Immature natural killer cell (primary cell): ENCODE measurements at regions not wholly inside any gene's neighbourhood (a gene's known extent, or its start where the extent isn't known, plus 50 kb on each side); places are given as distances from the start of the nearest gene placed in this dataset.
"Not testable (repeated sequence)": the region's sequence is repeated elsewhere in the genome, so short reads cannot be mapped to it uniquely, and the experiment has no call there.

Experiments
- DNase-seq, 3 donors: peaks; one replicate each; pipeline ENCODE4 v3.0.0; 2022; ENCODE audit warnings: mixed read lengths in 1 of 3
- H3K27ac Mint-ChIP-seq, 6 donors: one replicate each; pipeline ENCODE4 v1.8.0; 2020; ENCODE audit warnings: mixed read lengths in 6 of 6, mild to moderate bottlenecking in 5 of 6, inconsistent platforms in 4 of 6, moderate library complexity in 3 of 6
- H3K27me3 Mint-ChIP-seq, 3 donors: one replicate each; pipeline ENCODE4 v1.8.0; 2020 to 2021; ENCODE audit warnings: low read depth in 3 of 3, mild to moderate bottlenecking in 3 of 3, mixed read lengths in 3 of 3, moderate library complexity in 3 of 3, inconsistent platforms in 1 of 3
- H3K36me3 Mint-ChIP-seq, 3 donors: one replicate each; pipeline ENCODE4 v1.8.0; 2020; ENCODE audit warnings: mixed read lengths in 3 of 3, inconsistent platforms in 2 of 3, mild to moderate bottlenecking in 2 of 3
- H3K4me1 Mint-ChIP-seq, 2 donors: one replicate each; pipeline ENCODE4 v1.8.0; 2020; ENCODE audit warnings: inconsistent platforms in 2 of 2, mild to moderate bottlenecking in 2 of 2, mixed read lengths in 2 of 2, moderate library complexity in 1 of 2
- H3K4me3 Mint-ChIP-seq, 5 donors: one replicate each; pipeline ENCODE4 v1.8.0; 2020; ENCODE audit warnings: mild to moderate bottlenecking in 5 of 5, mixed read lengths in 5 of 5, inconsistent platforms in 3 of 5, moderate library complexity in 3 of 5
- H3K9me3 Mint-ChIP-seq, 6 donors: one replicate each; pipeline ENCODE4 v1.8.0; 2020; ENCODE audit warnings: mild to moderate bottlenecking in 6 of 6, mixed read lengths in 6 of 6, inconsistent platforms in 4 of 6, moderate library complexity in 3 of 6

- Mint-ChIP-seq H3K27me3 (peaks cover 0 to 2% (median 0%) of the 10 kb centered on the region in 3 donors), H3K9me3 (peaks cover 0 to 12% (median under 1%) of the 10 kb centered on the region in 6 donors), H3K27ac (no peak overlapping the region), H3K4me1 (no peaks in the 10 kb centered on the region), H3K36me3 (peaks cover 0 to 4% (median 0%) of the 10 kb centered on the region in 3 donors), H3K4me3 (no peak overlapping the region)
- DNase-seq = no peak
Measured at GRCh38 chr16:72609066-72609465, 437.1 kb upstream of the PMFBP1 start.

- H3K4me3 Mint-ChIP-seq = no peak overlapping the region
- DNase-seq = no peak
- H3K9me3 Mint-ChIP-seq = peaks cover 0 to 18% (median 5%) of the 10 kb centered on the region in 6 donors
- no peaks in the 10 kb centered on the region for H3K4me1 Mint-ChIP-seq
- peaks cover 0 to 4% (median 3%) of the 10 kb centered on the region in 3 donors for H3K36me3 Mint-ChIP-seq
- no peak overlapping the region for H3K27ac Mint-ChIP-seq
- H3K27me3 Mint-ChIP-seq = peaks cover 0 to 2% (median 0%) of the 10 kb centered on the region in 3 donors
Measured at GRCh38 chr16:72604375-72604774, 432.4 kb upstream of the PMFBP1 start.

GRCh38 chr16:72602499-72602898 is 430.5 kb upstream of the PMFBP1 start:
- Mint-ChIP-seq H3K27ac (no peak overlapping the region), H3K9me3 (peaks cover 0 to 18% (median 7%) of the 10 kb centered on the region in 6 donors), H3K4me1 (no peaks in the 10 kb centered on the region), H3K4me3 (no peak overlapping the region), H3K36me3 (peaks cover 0 to 4% (median 3%) of the 10 kb centered on the region in 3 donors), H3K27me3 (peaks cover 0 to 2% (median 0%) of the 10 kb centered on the region in 3 donors)
- DNase-seq = no peak

GRCh38 chr16:72598696-72599095 is 426.7 kb upstream of the PMFBP1 start:
- Mint-ChIP-seq H3K27ac (no peak overlapping the region), H3K4me3 (no peak overlapping the region), H3K36me3 (peaks cover 0 to 4% (median 3%) of the 10 kb centered on the region in 3 donors), H3K27me3 (no peaks in the 10 kb centered on the region), H3K9me3 (peaks cover 0 to 8% (median 5%) of the 10 kb centered on the region in 6 donors), H3K4me1 (no peaks in the 10 kb centered on the region)
- no peak for DNase-seq

GRCh38 chr16:72597938-72598337 is 426.0 kb upstream of the PMFBP1 start:
- H3K4me3 Mint-ChIP-seq = no peak overlapping the region
- no peaks in the 10 kb centered on the region for H3K27me3 Mint-ChIP-seq
- no peaks in the 10 kb centered on the region for H3K4me1 Mint-ChIP-seq
- peaks cover 0 to 7% (median 5%) of the 10 kb centered on the region in 6 donors for H3K9me3 Mint-ChIP-seq
- no peak for DNase-seq
- H3K36me3 Mint-ChIP-seq = peaks cover 0 to 4% (median 3%) of the 10 kb centered on the region in 3 donors
- H3K27ac Mint-ChIP-seq = no peak overlapping the region

- Mint-ChIP-seq H3K27me3 (no peaks in the 10 kb centered on the region), H3K4me1 (no peaks in the 10 kb centered on the region), H3K27ac (no peak overlapping the region), H3K4me3 (no peak overlapping the region), H3K36me3 (peaks cover 0 to 4% (median 3%) of the 10 kb centered on the region in 3 donors), H3K9me3 (peaks cover 0 to 7% (median 4%) of the 10 kb centered on the region in 6 donors)
- DNase-seq = no peak
Measured at GRCh38 chr16:72596373-72596772, 424.4 kb upstream of the PMFBP1 start.

GRCh38 chr16:72590151-72590937 is 418.4 kb upstream of the PMFBP1 start:
- Mint-ChIP-seq H3K4me1 (no peaks in the 10 kb centered on the region), H3K27ac (no peak overlapping the region), H3K27me3 (no peaks in the 10 kb centered on the region), H3K36me3 (no peaks in the 10 kb centered on the region), H3K9me3 (no peaks in the 10 kb centered on the region), H3K4me3 (no peak overlapping the region)
- DNase-seq = no peak

GRCh38 chr16:72588551-72588950 is 416.6 kb upstream of the PMFBP1 start:
- H3K27me3 Mint-ChIP-seq = no peaks in the 10 kb centered on the region
- no peak overlapping the region for H3K27ac Mint-ChIP-seq
- no peaks in the 10 kb centered on the region for H3K9me3 Mint-ChIP-seq
- no peaks in the 10 kb centered on the region for H3K36me3 Mint-ChIP-seq
- no peaks in the 10 kb centered on the region for H3K4me1 Mint-ChIP-seq
- no peak overlapping the region for H3K4me3 Mint-ChIP-seq
- no peak for DNase-seq

- H3K27ac Mint-ChIP-seq, H3K27me3 Mint-ChIP-seq, H3K4me3 Mint-ChIP-seq, H3K36me3 Mint-ChIP-seq, H3K4me1 Mint-ChIP-seq, DNase-seq: not testable (repeated sequence)
- peaks cover 0 to 22% (median 6%) of the 10 kb centered on the region in 6 donors for H3K9me3 Mint-ChIP-seq
Measured at GRCh38 chr16:72578061-72578460, 406.1 kb upstream of the PMFBP1 start.

GRCh38 chr16:72576189-72576588 is 404.2 kb upstream of the PMFBP1 start:
- Mint-ChIP-seq H3K36me3 (no peaks in the 10 kb centered on the region), H3K9me3 (peaks cover 0 to 12% (median 2%) of the 10 kb centered on the region in 6 donors), H3K27ac (no peak overlapping the region), H3K4me1 (no peaks in the 10 kb centered on the region), H3K27me3 (peaks cover 0 to 4% (median 4%) of the 10 kb centered on the region in 3 donors), H3K4me3 (no peak overlapping the region)
- DNase-seq = no peak

GRCh38 chr16:72569677-72570076 is 397.7 kb upstream of the PMFBP1 start:
- H3K36me3 Mint-ChIP-seq = peaks cover 0 to 4% (median 0%) of the 10 kb centered on the region in 3 donors
- no peak for DNase-seq
- H3K27ac Mint-ChIP-seq = no peak overlapping the region
- no peak overlapping the region for H3K4me3 Mint-ChIP-seq
- H3K27me3 Mint-ChIP-seq = no peaks in the 10 kb centered on the region
- H3K9me3 Mint-ChIP-seq = no peaks in the 10 kb centered on the region
- no peaks in the 10 kb centered on the region for H3K4me1 Mint-ChIP-seq

- Mint-ChIP-seq H3K4me1 (no peaks in the 10 kb centered on the region), H3K4me3 (no peak overlapping the region), H3K27ac (no peak overlapping the region), H3K9me3 (no peaks in the 10 kb centered on the region), H3K36me3 (peaks cover 0 to 4% (median 0%) of the 10 kb centered on the region in 3 donors), H3K27me3 (no peaks in the 10 kb centered on the region)
- no peak for DNase-seq
Measured at GRCh38 chr16:72568502-72568901, 396.5 kb upstream of the PMFBP1 start.

- Mint-ChIP-seq H3K4me3 (no peak overlapping the region), H3K27ac (no peak overlapping the region), H3K36me3 (peaks cover 0 to 4% (median 0%) of the 10 kb centered on the region in 3 donors), H3K9me3 (no peaks in the 10 kb centered on the region), H3K27me3 (no peaks in the 10 kb centered on the region), H3K4me1 (no peaks in the 10 kb centered on the region)
- no peak for DNase-seq
Measured at GRCh38 chr16:72566174-72566573, 394.2 kb upstream of the PMFBP1 start.

- Mint-ChIP-seq H3K27me3 (no peaks in the 10 kb centered on the region), H3K27ac (no peak overlapping the region)
Measured at GRCh38 chr16:72565106-72565505, 393.2 kb upstream of the PMFBP1 start.

GRCh38 chr16:72560617-72561016 is 388.7 kb upstream of the PMFBP1 start:
- DNase-seq = no peak
- Mint-ChIP-seq H3K9me3 (no peaks in the 10 kb centered on the region), H3K36me3 (no peaks in the 10 kb centered on the region), H3K27me3 (no peaks in the 10 kb centered on the region), H3K4me1 (no peaks in the 10 kb centered on the region), H3K27ac (no peak overlapping the region), H3K4me3 (no peak overlapping the region)

More at GRCh38 chr16:72565106-72565505, 393.2 kb upstream of the PMFBP1 start:
- peaks cover 0 to 4% (median 0%) of the 10 kb centered on the region in 3 donors for H3K36me3 Mint-ChIP-seq
- H3K4me1 Mint-ChIP-seq = no peaks in the 10 kb centered on the region
- DNase-seq = no peak
- no peaks in the 10 kb centered on the region for H3K9me3 Mint-ChIP-seq
- no peak overlapping the region for H3K4me3 Mint-ChIP-seq
